LNCAP (cell line): ENCODE measurements at regions not wholly inside any gene's neighbourhood (a gene's known extent, or its start where the extent isn't known, plus 50 kb on each side); places are given as distances from the start of the nearest gene placed in this dataset.

Source experiments
- TF ChIP-seq, protein P1 (sequence below): fragments of 450-650 bp; IDR thresholded peaks from 2 replicates; pipeline ENCODE4 v1.5.1; 2017; ENCODE audit warnings: mild to moderate bottlenecking

DNA sequence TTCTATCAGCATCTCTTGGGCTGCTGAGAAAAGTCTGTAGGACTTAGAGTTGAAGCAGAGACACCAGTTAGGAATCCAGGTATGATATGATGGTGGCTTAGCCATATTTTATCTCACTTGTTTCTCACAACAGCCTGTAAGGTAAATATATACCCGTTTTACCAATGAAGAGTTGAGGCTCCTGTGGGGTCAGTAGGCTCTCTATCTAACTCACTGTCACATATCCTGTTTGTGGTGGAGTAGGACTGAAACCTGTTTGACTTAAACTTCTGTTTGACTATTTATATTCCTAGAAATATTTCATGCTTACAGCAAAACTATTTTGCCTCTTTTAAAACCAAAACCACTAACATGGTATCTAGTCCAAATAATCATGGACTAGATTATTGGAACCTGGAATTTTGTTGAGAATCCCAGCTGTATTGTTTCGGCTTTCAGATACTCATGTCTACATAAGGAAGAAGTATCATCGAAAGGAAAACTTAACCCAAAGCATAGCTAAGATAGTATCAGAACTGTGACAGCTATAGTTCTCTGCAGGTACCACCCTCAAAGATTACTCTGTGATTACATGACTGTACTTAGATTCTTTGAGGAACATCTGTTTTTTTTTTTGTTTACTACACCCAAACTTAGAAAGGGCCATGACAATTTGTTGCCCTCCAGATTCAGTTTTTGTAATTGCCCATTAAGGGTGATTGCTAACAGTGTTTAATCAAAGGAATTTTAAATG, 216.1 kb upstream of the THUMPD2 start:
- TF ChIP-seq, protein P1, sequence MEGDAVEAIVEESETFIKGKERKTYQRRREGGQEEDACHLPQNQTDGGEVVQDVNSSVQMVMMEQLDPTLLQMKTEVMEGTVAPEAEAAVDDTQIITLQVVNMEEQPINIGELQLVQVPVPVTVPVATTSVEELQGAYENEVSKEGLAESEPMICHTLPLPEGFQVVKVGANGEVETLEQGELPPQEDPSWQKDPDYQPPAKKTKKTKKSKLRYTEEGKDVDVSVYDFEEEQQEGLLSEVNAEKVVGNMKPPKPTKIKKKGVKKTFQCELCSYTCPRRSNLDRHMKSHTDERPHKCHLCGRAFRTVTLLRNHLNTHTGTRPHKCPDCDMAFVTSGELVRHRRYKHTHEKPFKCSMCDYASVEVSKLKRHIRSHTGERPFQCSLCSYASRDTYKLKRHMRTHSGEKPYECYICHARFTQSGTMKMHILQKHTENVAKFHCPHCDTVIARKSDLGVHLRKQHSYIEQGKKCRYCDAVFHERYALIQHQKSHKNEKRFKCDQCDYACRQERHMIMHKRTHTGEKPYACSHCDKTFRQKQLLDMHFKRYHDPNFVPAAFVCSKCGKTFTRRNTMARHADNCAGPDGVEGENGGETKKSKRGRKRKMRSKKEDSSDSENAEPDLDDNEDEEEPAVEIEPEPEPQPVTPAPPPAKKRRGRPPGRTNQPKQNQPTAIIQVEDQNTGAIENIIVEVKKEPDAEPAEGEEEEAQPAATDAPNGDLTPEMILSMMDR: no peak

DNA sequence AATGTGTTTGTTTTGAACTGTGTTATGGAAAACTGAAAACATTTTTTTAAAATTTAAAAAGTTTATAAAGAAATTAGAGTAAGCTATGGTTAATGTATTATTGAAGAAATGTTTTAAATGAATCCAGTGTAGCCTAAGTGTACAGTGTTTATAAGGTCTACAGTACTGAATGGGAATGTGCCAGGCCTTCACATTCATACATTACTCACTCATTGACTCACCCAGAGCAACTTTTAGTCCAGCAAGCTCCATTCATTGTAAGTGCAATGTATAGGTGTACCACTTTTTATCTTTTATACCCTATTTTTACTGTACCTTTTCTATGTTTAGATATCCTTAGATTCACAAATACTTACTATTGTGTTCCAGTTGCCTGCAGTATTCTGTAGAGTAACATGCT, 215.1 kb upstream of the THUMPD2 start:
- TF ChIP-seq, protein P1: no peak

DNA sequence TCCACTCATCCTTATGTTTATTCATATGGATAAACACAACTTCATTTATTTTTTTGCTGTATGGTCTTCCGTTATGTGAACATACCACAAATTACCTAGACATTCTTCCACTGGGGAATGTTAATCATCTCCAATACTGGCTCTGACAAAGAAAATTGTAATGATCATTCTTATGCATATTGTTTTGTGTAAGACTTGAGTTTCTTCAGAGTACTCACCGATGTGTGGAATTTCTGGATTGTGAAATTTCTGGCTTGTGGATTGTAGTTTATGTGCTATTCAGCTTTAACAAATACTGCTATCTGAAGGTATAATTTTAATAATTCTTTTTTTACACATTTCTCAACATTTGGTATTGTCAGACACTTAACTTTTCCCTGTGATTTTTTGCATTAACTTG, 212.2 kb upstream of the THUMPD2 start:
- TF ChIP-seq, protein P1: no peak

DNA sequence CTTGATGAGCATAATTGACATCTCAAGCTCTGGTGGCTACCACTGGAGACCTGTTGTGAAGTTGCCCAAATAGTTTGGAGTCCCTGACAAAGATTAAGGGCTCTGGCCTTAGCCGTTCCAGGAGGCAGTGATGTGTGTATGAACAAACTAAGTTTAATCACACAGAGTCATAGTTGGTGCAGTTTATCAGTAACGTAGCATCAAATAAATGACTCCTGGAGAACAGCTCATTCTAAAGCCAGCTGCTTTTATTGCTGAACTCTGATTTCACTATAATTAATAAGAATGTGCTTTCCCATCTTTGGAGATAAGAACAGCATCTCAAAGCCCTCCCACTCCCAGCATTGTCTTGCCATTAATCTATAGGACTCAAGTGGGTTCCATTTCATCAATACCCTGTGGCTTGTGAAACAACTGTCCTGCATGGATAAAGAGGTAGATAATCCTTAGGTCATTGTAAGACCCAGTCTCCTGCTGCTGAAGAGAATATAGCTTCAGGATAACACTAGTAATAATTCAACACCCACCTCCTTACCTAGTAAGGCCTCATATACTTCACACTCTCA, 211.4 kb upstream of the THUMPD2 start:
- TF ChIP-seq, protein P1: no peak

DNA sequence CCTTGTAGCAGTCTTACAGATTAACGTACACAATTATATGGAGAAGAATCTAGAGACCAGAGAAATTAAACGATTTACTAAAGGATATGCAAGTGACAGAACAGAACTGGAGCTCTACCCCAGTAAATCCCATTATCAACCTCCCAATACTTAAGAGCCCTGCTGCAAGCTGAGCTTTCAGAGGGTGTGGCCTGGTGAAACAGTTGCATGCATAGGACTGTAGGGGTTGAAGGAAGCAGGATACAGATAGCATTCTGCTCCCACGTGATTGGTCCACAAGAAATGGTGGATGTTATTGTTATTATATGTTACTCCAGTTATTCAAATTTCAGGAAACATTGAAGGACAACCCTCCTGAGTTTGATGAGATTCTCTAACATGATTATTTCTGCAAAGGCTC, 210.8 kb upstream of the THUMPD2 start:
- TF ChIP-seq, protein P1: no peak

DNA sequence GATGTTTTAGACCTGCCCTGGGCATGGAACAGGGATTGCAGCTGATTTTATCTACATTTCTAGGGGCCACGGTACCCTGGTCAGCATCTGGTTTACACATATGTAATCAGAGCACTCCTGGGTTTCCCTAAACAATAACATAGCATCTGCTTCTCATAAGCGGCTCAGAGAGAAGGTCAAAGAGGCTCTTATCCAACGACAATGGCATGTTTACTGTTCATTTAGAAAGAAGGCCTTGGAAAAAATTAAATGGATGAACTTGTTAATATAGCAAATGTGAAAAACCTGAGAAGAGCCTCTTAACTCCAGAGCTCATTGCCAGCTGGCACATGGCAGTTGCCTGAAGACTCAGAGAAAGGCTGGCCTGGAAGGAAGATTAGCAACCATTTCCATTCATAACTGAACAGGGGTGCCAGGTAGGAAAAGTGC, 202.8 kb upstream of the THUMPD2 start:
- TF ChIP-seq, protein P1: no peak

DNA sequence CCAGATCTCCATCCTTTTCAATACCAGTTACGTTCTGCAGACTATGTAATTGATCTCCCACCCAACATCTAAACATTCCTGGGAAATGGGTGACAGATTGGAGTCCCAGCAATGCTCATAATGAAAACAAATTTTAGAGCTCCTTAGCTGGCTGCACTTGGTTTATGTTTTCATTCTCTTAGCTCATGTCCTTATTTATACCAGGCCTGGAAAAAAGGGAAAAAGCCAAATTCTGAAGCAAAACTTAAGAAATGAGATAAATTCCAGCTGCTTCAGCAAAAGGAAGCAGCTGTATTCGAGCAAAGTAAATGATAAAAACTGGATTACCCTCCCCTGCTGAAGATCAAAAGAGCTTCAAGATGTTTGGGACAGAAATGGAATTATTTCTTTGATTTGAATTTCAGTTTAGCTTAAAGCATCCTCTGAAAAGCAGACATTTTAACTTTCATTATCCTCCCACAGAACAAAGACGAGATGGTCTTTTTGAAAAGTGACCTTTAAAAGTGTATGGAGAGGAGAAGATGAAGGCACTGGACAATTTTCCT, 196.5 kb upstream of the THUMPD2 start:
- TF ChIP-seq, protein P1: no peak
